MM.1S (cell line): ENCODE measurements at regions not wholly inside any gene's neighbourhood (a gene's known extent, or its start where the extent isn't known, plus 50 kb on each side); places are given as distances from the start of the nearest gene placed in this dataset.

Source experiments
- DNase-seq: peaks from one replicate; pipeline ENCODE4 v3.0.0-alpha.2; 2015
- H2AFZ ChIP-seq: fragments of 300-600 bp; sonication (generic); 2 replicates; pipeline ENCODE4 v1.6.0; 2016; ENCODE audit warnings: antibody characterized with exemption, low read length
- H3F3A ChIP-seq: fragments of 300-600 bp; sonication (generic); 2 replicates; pipeline ENCODE4 v1.6.1; 2016; ENCODE audit warnings: mild to moderate bottlenecking, antibody characterized with exemption, low read length, moderate library complexity, mixed read lengths; ENCODE audit not compliant: insufficient read depth
- H3K27ac ChIP-seq: fragments of 300-600 bp; sonication (generic); 2 replicates; pipeline ENCODE4 v1.5.1; 2016; ENCODE audit warnings: mild to moderate bottlenecking, low read length
- H3K27me3 ChIP-seq: fragments of 300-600 bp; sonication (generic); replicated peaks from 2 replicates; pipeline ENCODE4 v1.6.0; 2016; ENCODE audit warnings: low read length; ENCODE audit not compliant: insufficient read depth
- H3K36me3 ChIP-seq: fragments of 300-600 bp; sonication (generic); replicated peaks from 2 replicates; pipeline ENCODE4 v1.6.1; 2016; ENCODE audit warnings: mild to moderate bottlenecking, low read length, mixed read lengths; ENCODE audit not compliant: insufficient read depth
- H3K4me1 ChIP-seq: fragments of 300-600 bp; sonication (generic); 2 replicates; pipeline ENCODE4 v1.6.1; 2016; ENCODE audit warnings: low read length, mixed read lengths
- H3K4me2 ChIP-seq: fragments of 300-600 bp; sonication (generic); 2 replicates; pipeline ENCODE4 v1.6.0; 2016; ENCODE audit warnings: low read depth, low read length
- H3K4me3 ChIP-seq: fragments of 300-600 bp; sonication (generic); 2 replicates; pipeline ENCODE4 v1.5.1; 2016; ENCODE audit warnings: low read length, mixed read lengths
- H3K79me2 ChIP-seq: fragments of 300-600 bp; sonication (generic); 2 replicates; pipeline ENCODE4 v1.6.1; 2016; ENCODE audit warnings: mixed run types, low read length, mixed read lengths
- H3K9ac ChIP-seq: fragments of 300-600 bp; sonication (generic); 2 replicates; pipeline ENCODE4 v1.6.1; 2016; ENCODE audit warnings: low read length, mixed read lengths
- H3K9me2 ChIP-seq: fragments of 300-600 bp; sonication (generic); replicated peaks from 2 replicates; pipeline ENCODE4 v1.6.1; 2016; ENCODE audit warnings: mild to moderate bottlenecking, low read length, mixed read lengths; ENCODE audit not compliant: insufficient read depth
- H3K9me3 ChIP-seq: fragments of 300-600 bp; sonication (generic); replicated peaks from 2 replicates; pipeline ENCODE4 v1.6.1; 2016; ENCODE audit warnings: mild to moderate bottlenecking, low read length, mixed read lengths; ENCODE audit not compliant: insufficient read depth
- H4K20me1 ChIP-seq: fragments of 300-600 bp; sonication (generic); 2 replicates; pipeline ENCODE4 v1.6.1; 2016; ENCODE audit warnings: mild to moderate bottlenecking, low read length, moderate library complexity, mixed read lengths; ENCODE audit not compliant: insufficient read depth
- CTCF ChIP-seq: fragments of 300-600 bp; sonication (generic); IDR thresholded peaks from 2 replicates; pipeline ENCODE4 v1.5.1; 2016; ENCODE audit warnings: antibody characterized with exemption, low read length, mixed read lengths
- EZH2 ChIP-seq: fragments of 300-600 bp; sonication (generic); optimal IDR thresholded peaks from 2 replicates; pipeline ENCODE3; 2017; ENCODE audit warnings: low read depth, mild to moderate bottlenecking, antibody characterized with exemption, low read length, mixed read lengths
- EZH2phosphoT487 ChIP-seq: fragments of 300-600 bp; sonication (generic); IDR thresholded peaks from 2 replicates; pipeline ENCODE4 v1.6.1; 2018; ENCODE audit warnings: antibody characterized with exemption, low read length

- Histone ChIP-seq H2AFZ (no peak overlapping the region), H4K20me1 (no peaks in the 10 kb centered on the region), H3K79me2 (no peaks in the 10 kb centered on the region), H3K9me3 (no peaks in the 10 kb centered on the region), H3K27ac (no peak overlapping the region), H3K36me3 (no peaks in the 10 kb centered on the region), H3K9ac (no peak overlapping the region), H3K27me3 (peaks cover 62% of the 10 kb centered on the region), H3K9me2 (no peaks in the 10 kb centered on the region), H3K4me1 (no peaks in the 10 kb centered on the region), H3K4me3 (no peak overlapping the region), H3F3A (no peaks in the 10 kb centered on the region), H3K4me2 (no peak overlapping the region)
- no peak for DNase-seq
- TF ChIP-seq CTCF (no peak), EZH2 (no peak), EZH2phosphoT487 (no peak)
Observed at GRCh38 chr1:30304080-30304479, 419.3 kb downstream of the MATN1 start.

- DNase-seq, result no peak
Observed at GRCh38 chr1:30303387-30303786, 420.0 kb downstream of the MATN1 start.

GRCh38 chr1:30302858-30303257 is 420.5 kb downstream of the MATN1 start:
- H3K36me3 ChIP-seq, result no peaks in the 10 kb centered on the region
- DNase-seq, result no peak
- H3K4me1 ChIP-seq, result no peaks in the 10 kb centered on the region
- H3K9ac ChIP-seq, result no peak overlapping the region
- TF ChIP-seq EZH2 (no peak), CTCF (no peak), EZH2phosphoT487 (no peak)
- peaks cover 63% of the 10 kb centered on the region for H3K27me3 ChIP-seq
- H3K4me2 ChIP-seq, result no peak overlapping the region
- no peaks in the 10 kb centered on the region; the same call in 1 of the 2 replicates for H4K20me1 ChIP-seq
- H3K4me3 ChIP-seq, result no peak overlapping the region
- H3K79me2 ChIP-seq, result no peaks in the 10 kb centered on the region
- H3K9me2 ChIP-seq, result no peaks in the 10 kb centered on the region
- H3K9me3 ChIP-seq, result no peaks in the 10 kb centered on the region
- H2AFZ ChIP-seq, result no peak overlapping the region
- H3K27ac ChIP-seq, result no peak overlapping the region
- H3F3A ChIP-seq, result no peaks in the 10 kb centered on the region

More at GRCh38 chr1:30303387-30303786, 420.0 kb downstream of the MATN1 start:
- H3K4me3 ChIP-seq, result no peak overlapping the region
- no peak overlapping the region for H3K4me2 ChIP-seq
- peaks cover 63% of the 10 kb centered on the region for H3K27me3 ChIP-seq
- H2AFZ ChIP-seq, result no peak overlapping the region
- H3K9me3 ChIP-seq, result no peaks in the 10 kb centered on the region
- H3K9me2 ChIP-seq, result no peaks in the 10 kb centered on the region
- H3K4me1 ChIP-seq, result no peaks in the 10 kb centered on the region
- H4K20me1 ChIP-seq, result no peaks in the 10 kb centered on the region; the same call in 1 of the 2 replicates
- no peaks in the 10 kb centered on the region for H3K36me3 ChIP-seq
- H3K9ac ChIP-seq, result no peak overlapping the region
- H3F3A ChIP-seq, result no peaks in the 10 kb centered on the region
- TF ChIP-seq EZH2phosphoT487 (no peak), EZH2 (no peak)
- no peaks in the 10 kb centered on the region for H3K79me2 ChIP-seq
- no peak overlapping the region for H3K27ac ChIP-seq

GRCh38 chr1:30300669-30301068 is 422.7 kb downstream of the MATN1 start:
- no peak for DNase-seq
- no peak overlapping the region for H2AFZ ChIP-seq
- no peaks in the 10 kb centered on the region for H3K79me2 ChIP-seq
- no peaks in the 10 kb centered on the region for H3K9me3 ChIP-seq
- TF ChIP-seq EZH2phosphoT487, result no peak
- TF ChIP-seq CTCF, result no peak
- TF ChIP-seq EZH2, result no peak
- H3K4me3 ChIP-seq, result no peak overlapping the region
- no peak overlapping the region for H3K4me2 ChIP-seq
- H3K27ac ChIP-seq, result no peak overlapping the region
- H4K20me1 ChIP-seq, result no peaks in the 10 kb centered on the region; the same call in 1 of the 2 replicates
- no peaks in the 10 kb centered on the region for H3K9me2 ChIP-seq
- H3K9ac ChIP-seq, result no peak overlapping the region
- no peaks in the 10 kb centered on the region for H3F3A ChIP-seq
- H3K4me1 ChIP-seq, result no peaks in the 10 kb centered on the region
- H3K27me3 ChIP-seq, result peaks cover 64% of the 10 kb centered on the region
- H3K36me3 ChIP-seq, result no peaks in the 10 kb centered on the region
